ENCODE measurements at regions not wholly inside any gene's neighbourhood (a gene's known extent, or its start where the extent isn't known, plus 50 kb on each side); places are given as distances from the start of the nearest gene placed in this dataset.

- Histone ChIP-seq H3K4me2 (no peak overlapping the region), H3K27ac (ENCODE audit: low read depth) (no peak overlapping the region)
- TF ChIP-seq ZNF114 (CRISPR knock-in tag; IDR thresholded peaks at IDR 0.05), result no peak
- no peak for TF ChIP-seq NANOG (IDR thresholded peaks at IDR 0.05; ENCODE audit: borderline replicate concordance)
- no peak for TF ChIP-seq EZH2 (IDR thresholded peaks at IDR 0.05; ENCODE audit: low read depth, unreplicated experiment)
- TF ChIP-seq CREB1 (CRISPR knock-in tag; IDR thresholded peaks at IDR 0.05; ENCODE audit: low read depth), result no peak
- TF ChIP-seq POLR2AphosphoS5 (IDR thresholded peaks at IDR 0.05; ENCODE audit: low read depth), result no peak
- TF ChIP-seq, protein P1, sequence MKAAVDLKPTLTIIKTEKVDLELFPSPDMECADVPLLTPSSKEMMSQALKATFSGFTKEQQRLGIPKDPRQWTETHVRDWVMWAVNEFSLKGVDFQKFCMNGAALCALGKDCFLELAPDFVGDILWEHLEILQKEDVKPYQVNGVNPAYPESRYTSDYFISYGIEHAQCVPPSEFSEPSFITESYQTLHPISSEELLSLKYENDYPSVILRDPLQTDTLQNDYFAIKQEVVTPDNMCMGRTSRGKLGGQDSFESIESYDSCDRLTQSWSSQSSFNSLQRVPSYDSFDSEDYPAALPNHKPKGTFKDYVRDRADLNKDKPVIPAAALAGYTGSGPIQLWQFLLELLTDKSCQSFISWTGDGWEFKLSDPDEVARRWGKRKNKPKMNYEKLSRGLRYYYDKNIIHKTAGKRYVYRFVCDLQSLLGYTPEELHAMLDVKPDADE (IDR thresholded peaks at IDR 0.05), result no peak
- TF ChIP-seq EZH2phosphoT487 (IDR thresholded peaks at IDR 0.05; ENCODE audit: unreplicated experiment), result no peak
- TF ChIP-seq JUNB (IDR thresholded peaks at IDR 0.05; ENCODE audit: unreplicated experiment), result no peak
- no peak for TF ChIP-seq ZNF331 (CRISPR knock-in tag; IDR thresholded peaks at IDR 0.05; ENCODE audit: low read depth)
- no peak for TF ChIP-seq STAT1 (IDR thresholded peaks at IDR 0.05; ENCODE audit: unreplicated experiment)
- TF ChIP-seq CTCF (conservative IDR thresholded peaks at IDR 0.05; ENCODE audit: low read depth in 2 of 2), result no peak
- TF ChIP-seq, protein P2, sequence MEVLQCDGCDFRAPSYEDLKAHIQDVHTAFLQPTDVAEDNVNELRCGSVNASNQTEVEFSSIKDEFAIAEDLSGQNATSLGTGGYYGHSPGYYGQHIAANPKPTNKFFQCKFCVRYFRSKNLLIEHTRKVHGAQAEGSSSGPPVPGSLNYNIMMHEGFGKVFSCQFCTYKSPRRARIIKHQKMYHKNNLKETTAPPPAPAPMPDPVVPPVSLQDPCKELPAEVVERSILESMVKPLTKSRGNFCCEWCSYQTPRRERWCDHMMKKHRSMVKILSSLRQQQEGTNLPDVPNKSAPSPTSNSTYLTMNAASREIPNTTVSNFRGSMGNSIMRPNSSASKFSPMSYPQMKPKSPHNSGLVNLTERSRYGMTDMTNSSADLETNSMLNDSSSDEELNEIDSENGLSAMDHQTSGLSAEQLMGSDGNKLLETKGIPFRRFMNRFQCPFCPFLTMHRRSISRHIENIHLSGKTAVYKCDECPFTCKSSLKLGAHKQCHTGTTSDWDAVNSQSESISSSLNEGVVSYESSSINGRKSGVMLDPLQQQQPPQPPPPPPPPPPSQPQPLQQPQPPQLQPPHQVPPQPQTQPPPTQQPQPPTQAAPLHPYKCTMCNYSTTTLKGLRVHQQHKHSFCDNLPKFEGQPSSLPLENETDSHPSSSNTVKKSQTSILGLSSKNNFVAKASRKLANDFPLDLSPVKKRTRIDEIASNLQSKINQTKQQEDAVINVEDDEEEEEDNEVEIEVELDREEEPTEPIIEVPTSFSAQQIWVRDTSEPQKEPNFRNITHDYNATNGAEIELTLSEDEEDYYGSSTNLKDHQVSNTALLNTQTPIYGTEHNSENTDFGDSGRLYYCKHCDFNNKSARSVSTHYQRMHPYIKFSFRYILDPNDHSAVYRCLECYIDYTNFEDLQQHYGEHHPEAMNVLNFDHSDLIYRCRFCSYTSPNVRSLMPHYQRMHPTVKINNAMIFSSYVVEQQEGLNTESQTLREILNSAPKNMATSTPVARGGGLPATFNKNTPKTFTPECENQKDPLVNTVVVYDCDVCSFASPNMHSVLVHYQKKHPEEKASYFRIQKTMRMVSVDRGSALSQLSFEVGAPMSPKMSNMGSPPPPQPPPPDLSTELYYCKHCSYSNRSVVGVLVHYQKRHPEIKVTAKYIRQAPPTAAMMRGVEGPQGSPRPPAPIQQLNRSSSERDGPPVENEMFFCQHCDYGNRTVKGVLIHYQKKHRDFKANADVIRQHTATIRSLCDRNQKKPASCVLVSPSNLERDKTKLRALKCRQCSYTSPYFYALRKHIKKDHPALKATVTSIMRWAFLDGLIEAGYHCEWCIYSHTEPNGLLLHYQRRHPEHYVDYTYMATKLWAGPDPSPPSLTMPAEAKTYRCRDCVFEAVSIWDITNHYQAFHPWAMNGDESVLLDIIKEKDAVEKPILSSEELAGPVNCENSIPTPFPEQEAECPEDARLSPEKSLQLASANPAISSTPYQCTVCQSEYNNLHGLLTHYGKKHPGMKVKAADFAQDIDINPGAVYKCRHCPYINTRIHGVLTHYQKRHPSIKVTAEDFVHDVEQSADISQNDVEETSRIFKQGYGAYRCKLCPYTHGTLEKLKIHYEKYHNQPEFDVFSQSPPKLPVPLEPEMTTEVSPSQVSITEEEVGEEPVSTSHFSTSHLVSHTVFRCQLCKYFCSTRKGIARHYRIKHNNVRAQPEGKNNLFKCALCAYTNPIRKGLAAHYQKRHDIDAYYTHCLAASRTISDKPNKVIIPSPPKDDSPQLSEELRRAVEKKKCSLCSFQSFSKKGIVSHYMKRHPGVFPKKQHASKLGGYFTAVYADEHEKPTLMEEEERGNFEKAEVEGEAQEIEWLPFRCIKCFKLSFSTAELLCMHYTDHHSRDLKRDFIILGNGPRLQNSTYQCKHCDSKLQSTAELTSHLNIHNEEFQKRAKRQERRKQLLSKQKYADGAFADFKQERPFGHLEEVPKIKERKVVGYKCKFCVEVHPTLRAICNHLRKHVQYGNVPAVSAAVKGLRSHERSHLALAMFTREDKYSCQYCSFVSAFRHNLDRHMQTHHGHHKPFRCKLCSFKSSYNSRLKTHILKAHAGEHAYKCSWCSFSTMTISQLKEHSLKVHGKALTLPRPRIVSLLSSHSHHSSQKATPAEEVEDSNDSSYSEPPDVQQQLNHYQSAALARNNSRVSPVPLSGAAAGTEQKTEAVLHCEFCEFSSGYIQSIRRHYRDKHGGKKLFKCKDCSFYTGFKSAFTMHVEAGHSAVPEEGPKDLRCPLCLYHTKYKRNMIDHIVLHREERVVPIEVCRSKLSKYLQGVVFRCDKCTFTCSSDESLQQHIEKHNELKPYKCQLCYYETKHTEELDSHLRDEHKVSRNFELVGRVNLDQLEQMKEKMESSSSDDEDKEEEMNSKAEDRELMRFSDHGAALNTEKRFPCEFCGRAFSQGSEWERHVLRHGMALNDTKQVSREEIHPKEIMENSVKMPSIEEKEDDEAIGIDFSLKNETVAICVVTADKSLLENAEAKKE (CRISPR knock-in tag; IDR thresholded peaks at IDR 0.05), result no peak
- no peak for TF ChIP-seq REST (IDR thresholded peaks at IDR 0.05; ENCODE audit: unreplicated experiment)
Observed at GRCh38 chr10:31261511-31262311, 57.3 kb upstream of the ZEB1 start.

More at GRCh38 chr10:31261511-31262311, 57.3 kb upstream of the ZEB1 start:
- Histone ChIP-seq H2AFZ (peak overlapping the region; percentile 48; the same call in 1 of the 2 replicates), H3K27me3 (ENCODE audit: insufficient read depth) (no peaks in the 10 kb centered on the region), H3F3A (replicated peaks; ENCODE audit: low read depth) (no peaks in the 10 kb centered on the region), H3K4me3 (no peak overlapping the region), H3K79me2 (replicated peaks; ENCODE audit: insufficient read depth) (no peaks in the 10 kb centered on the region), H3K9me2 (ENCODE audit: insufficient read depth) (no peaks in the 10 kb centered on the region), H4K20me1 (replicated peaks; ENCODE audit: insufficient read depth) (no peaks in the 10 kb centered on the region), H3K36me3 (ENCODE audit: insufficient read depth) (no peaks in the 10 kb centered on the region), H3K4me1 (ENCODE audit: insufficient read depth) (no peaks in the 10 kb centered on the region)
- no peak overlapping the region for H3K4me3 Mint-ChIP-seq
- H3K36me3 Mint-ChIP-seq (ENCODE audit: low read depth), result no peaks in the 10 kb centered on the region
- H3K4me1 Mint-ChIP-seq, result no peaks in the 10 kb centered on the region
- H3K27me3 Mint-ChIP-seq (ENCODE audit: insufficient read depth, low read depth, poor library complexity), result no peaks in the 10 kb centered on the region
- H3K27ac Mint-ChIP-seq, result no peak overlapping the region
- ATAC-seq, result no peak
- H3K9me3 Mint-ChIP-seq, result no peaks in the 10 kb centered on the region; the same call in 2 of the 3 replicates
- no peak for DNase-seq (ENCODE audit: low spot score)
